Prostate gland (tissue), 2 donors: ENCODE measurements at regions not wholly inside any gene's neighbourhood (a gene's known extent, or its start where the extent isn't known, plus 50 kb on each side); places are given as distances from the start of the nearest gene placed in this dataset.

Experiments used
- POLR2A ChIP-seq: fragments of 450-650 bp; IDR thresholded peaks from one replicate; pipeline ENCODE4 v1.6.1; 2016; ENCODE audit warnings: antibody characterized with exemption, mild to moderate bottlenecking
- POLR2AphosphoS5 ChIP-seq: sonication (generic); formaldehyde crosslinking; IDR thresholded peaks from one replicate; pipeline ENCODE4 v1.6.1; 2017; ENCODE audit warnings: antibody characterized with exemption
- TF ChIP-seq, protein P1 (sequence below), 4 experiments: fragments of 200-600 bp in 2 of 4; fragments of 450-650 bp in 2 of 4; sonication (generic) in 2 of 4; IDR thresholded peaks; 1 replicate in 3 of 4; 2 replicates in 1 of 4; pipeline ENCODE4 v1.5.1; 2016 to 2019; ENCODE audit warnings: antibody characterized with exemption in 4 of 4, mild to moderate bottlenecking in 2 of 4, moderate library complexity in 2 of 4

DNA sequence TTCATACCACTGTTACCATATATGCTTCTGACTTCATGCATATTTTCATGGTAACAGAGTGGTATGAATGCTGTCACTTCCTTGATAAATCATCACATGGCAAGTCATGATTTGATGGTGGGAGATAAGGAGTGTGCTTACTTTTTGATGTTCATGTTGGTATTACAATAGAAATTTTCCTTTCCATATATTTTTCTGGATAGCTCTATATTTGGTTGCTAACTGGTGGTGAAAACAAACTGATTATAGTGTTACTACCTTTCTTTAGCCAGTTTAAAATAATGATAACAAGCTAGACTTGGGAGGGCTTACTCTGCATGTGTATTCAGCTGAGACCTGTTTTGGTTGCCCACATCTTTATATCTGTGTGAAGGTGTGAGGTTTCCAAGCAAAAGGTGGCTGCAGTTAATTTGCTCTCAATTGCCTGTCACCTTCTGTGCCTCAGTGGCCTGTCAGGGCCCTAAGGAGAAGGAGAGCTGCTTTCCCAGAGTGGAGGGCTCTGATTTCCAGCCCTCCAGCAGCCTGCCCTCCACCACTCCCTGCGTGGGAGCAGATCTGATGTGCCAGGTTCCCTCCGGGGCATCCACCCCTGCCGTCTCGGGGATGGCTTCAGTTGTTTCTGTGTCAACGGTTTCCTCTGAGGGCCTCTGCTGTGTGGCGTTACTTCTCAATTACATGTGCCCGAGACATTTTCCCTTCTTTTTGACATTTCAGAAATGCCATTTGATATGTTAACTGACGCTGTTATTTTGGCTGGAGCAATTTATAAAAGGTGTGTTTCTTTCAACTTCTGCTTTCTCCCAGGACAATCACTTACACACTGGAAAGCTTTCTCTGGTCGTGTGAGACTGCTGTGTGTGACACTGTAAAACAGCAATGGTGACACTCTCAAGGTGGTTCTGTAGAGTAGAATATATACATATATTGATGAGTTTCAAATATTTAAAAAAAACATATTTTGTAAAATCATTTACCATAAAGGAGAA, 107.7 kb upstream of the KLF6 start:
- TF ChIP-seq, protein P1, sequence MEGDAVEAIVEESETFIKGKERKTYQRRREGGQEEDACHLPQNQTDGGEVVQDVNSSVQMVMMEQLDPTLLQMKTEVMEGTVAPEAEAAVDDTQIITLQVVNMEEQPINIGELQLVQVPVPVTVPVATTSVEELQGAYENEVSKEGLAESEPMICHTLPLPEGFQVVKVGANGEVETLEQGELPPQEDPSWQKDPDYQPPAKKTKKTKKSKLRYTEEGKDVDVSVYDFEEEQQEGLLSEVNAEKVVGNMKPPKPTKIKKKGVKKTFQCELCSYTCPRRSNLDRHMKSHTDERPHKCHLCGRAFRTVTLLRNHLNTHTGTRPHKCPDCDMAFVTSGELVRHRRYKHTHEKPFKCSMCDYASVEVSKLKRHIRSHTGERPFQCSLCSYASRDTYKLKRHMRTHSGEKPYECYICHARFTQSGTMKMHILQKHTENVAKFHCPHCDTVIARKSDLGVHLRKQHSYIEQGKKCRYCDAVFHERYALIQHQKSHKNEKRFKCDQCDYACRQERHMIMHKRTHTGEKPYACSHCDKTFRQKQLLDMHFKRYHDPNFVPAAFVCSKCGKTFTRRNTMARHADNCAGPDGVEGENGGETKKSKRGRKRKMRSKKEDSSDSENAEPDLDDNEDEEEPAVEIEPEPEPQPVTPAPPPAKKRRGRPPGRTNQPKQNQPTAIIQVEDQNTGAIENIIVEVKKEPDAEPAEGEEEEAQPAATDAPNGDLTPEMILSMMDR (IDR thresholded peaks at IDR 0.05): no peak
- TF ChIP-seq POLR2AphosphoS5: no peak
- no peak for TF ChIP-seq POLR2A
